Thoracic aorta (tissue), 2 donors: ENCODE measurements at regions not wholly inside any gene's neighbourhood (a gene's known extent, or its start where the extent isn't known, plus 50 kb on each side); places are given as distances from the start of the nearest gene placed in this dataset.

Experiments used
- ATAC-seq: fragments of 150-250 bp; one replicate; pipeline ENCODE4 v1.8.0; 2017; ENCODE audit warnings: low read depth; ENCODE audit not compliant: insufficient number of reproducible peaks, low FRiP score
- DNase-seq: peaks from one replicate; pipeline ENCODE4 v3.0.0-alpha.2; 2020; ENCODE audit warnings: low spot score
- H3K27ac ChIP-seq, 2 donors: fragments of 200-600 bp; sonication (generic); 1 replicate in 1 of 2; 2 replicates in 1 of 2; pipeline ENCODE4 v1.5.1; 2016; ENCODE audit warnings: mild to moderate bottlenecking in 2 of 2, moderate library complexity in 2 of 2
- H3K27me3 ChIP-seq: fragments of 200-600 bp; sonication (generic); replicated peaks from 2 replicates; pipeline ENCODE4 v1.6.0; 2016; ENCODE audit warnings: mild to moderate bottlenecking; ENCODE audit not compliant: insufficient read depth
- H3K36me3 ChIP-seq: fragments of 200-600 bp; sonication (generic); one replicate; pipeline ENCODE4 v1.5.1; 2016
- H3K4me1 ChIP-seq, 2 donors: fragments of 200-600 bp; sonication (generic); 1 replicate in 1 of 2; 2 replicates in 1 of 2; pipeline versions ENCODE4 v1.5.1 to v1.6.0; 2016; ENCODE audit warnings: low read depth in 2 of 2, mild to moderate bottlenecking in 1 of 2; ENCODE audit not compliant: control insufficient read depth in 1 of 2
- H3K4me3 ChIP-seq: fragments of 200-600 bp; sonication (generic); 2 replicates; pipeline ENCODE4 v1.5.1; 2016; ENCODE audit warnings: mild to moderate bottlenecking
- H3K9me3 ChIP-seq: fragments of 200-600 bp; sonication (generic); 2 replicates; pipeline ENCODE4 v1.5.1; 2016
- CTCF ChIP-seq: fragments of 200-600 bp; sonication (generic); IDR thresholded peaks from one replicate; pipeline ENCODE4 v1.5.1; 2019; ENCODE audit warnings: antibody characterized with exemption

GRCh38 chr5:82713811-82714210, 363.4 kb downstream of the TMEM167A start:
- no peak for TF ChIP-seq CTCF
- H3K4me3 ChIP-seq = no peak overlapping the region
- ATAC-seq = no peak
- no peak for DNase-seq
- H3K36me3 ChIP-seq = no peaks in the 10 kb centered on the region
- no peaks in the 10 kb centered on the region for H3K4me1 ChIP-seq
- no peaks in the 10 kb centered on the region for H3K27me3 ChIP-seq
- H3K27ac ChIP-seq = no peak overlapping the region
- H3K9me3 ChIP-seq = no peaks in the 10 kb centered on the region

- Histone ChIP-seq H3K27ac (no peak overlapping the region), H3K27me3 (no peaks in the 10 kb centered on the region), H3K4me1 (no peaks in the 10 kb centered on the region), H3K36me3 (no peaks in the 10 kb centered on the region), H3K4me3 (no peak overlapping the region), H3K9me3 (no peaks in the 10 kb centered on the region)
- no peak for TF ChIP-seq CTCF
- DNase-seq (no peak), ATAC-seq (no peak)
Observed at GRCh38 chr5:82707741-82708140, 369.5 kb downstream of the TMEM167A start.

GRCh38 chr5:82704381-82704780, 372.8 kb downstream of the TMEM167A start:
- Histone ChIP-seq H3K36me3 (no peaks in the 10 kb centered on the region), H3K27me3 (no peaks in the 10 kb centered on the region), H3K4me1 (peaks cover 3 to 15% of the 10 kb centered on the region in 2 donors), H3K4me3 (no peak overlapping the region), H3K9me3 (no peaks in the 10 kb centered on the region), H3K27ac (no peak overlapping the region)
- no peak for TF ChIP-seq CTCF
- no peak for DNase-seq
- ATAC-seq = no peak

- TF ChIP-seq CTCF = no peak
- ATAC-seq (no peak), DNase-seq (no peak)
- H3K27ac ChIP-seq = no peak overlapping the region
- H3K4me1 ChIP-seq = peaks cover 3 to 15% of the 10 kb centered on the region in 2 donors
- no peak overlapping the region for H3K4me3 ChIP-seq
- no peaks in the 10 kb centered on the region for H3K9me3 ChIP-seq
- H3K27me3 ChIP-seq = no peaks in the 10 kb centered on the region
- H3K36me3 ChIP-seq = no peaks in the 10 kb centered on the region
Observed at GRCh38 chr5:82702046-82702445, 375.1 kb downstream of the TMEM167A start.

- no peak for ATAC-seq
- Histone ChIP-seq H3K4me3 (no peak overlapping the region), H3K9me3 (no peaks in the 10 kb centered on the region), H3K36me3 (no peaks in the 10 kb centered on the region), H3K27ac (no peak overlapping the region), H3K4me1 (peaks cover 3 to 15% of the 10 kb centered on the region in 2 donors), H3K27me3 (no peaks in the 10 kb centered on the region)
- DNase-seq = no peak
- no peak for TF ChIP-seq CTCF
Observed at GRCh38 chr5:82699737-82700136, 377.5 kb downstream of the TMEM167A start.
